COLO829 (cell line): ENCODE measurements at regions not wholly inside any gene's neighbourhood (a gene's known extent, or its start where the extent isn't known, plus 50 kb on each side); places are given as distances from the start of the nearest gene placed in this dataset.

Source experiments
- DNase-seq: peaks from one replicate; pipeline ENCODE4 v3.0.0; 2012; ENCODE audit warnings: low spot score

GRCh38 chr7:49255054-49255453 lies 330.7 kb downstream of the CDC14C start:
- DNase-seq: no peak

- DNase-seq: no peak
Observed at GRCh38 chr7:49260538-49260937, 336.2 kb downstream of the CDC14C start.

- no peak for DNase-seq
Observed at GRCh38 chr7:49261928-49262327, 337.6 kb downstream of the CDC14C start.

- DNase-seq: no peak
Observed at GRCh38 chr7:49264530-49264929, 340.2 kb downstream of the CDC14C start.

GRCh38 chr7:49273897-49274296 lies 349.6 kb downstream of the CDC14C start:
- no peak for DNase-seq

- DNase-seq: no peak
Observed at GRCh38 chr7:49279891-49280290, 355.5 kb downstream of the CDC14C start.

- no peak for DNase-seq
Observed at GRCh38 chr7:49287653-49288052, 363.3 kb downstream of the CDC14C start.

- DNase-seq: no peak
Observed at GRCh38 chr7:49294611-49295010, 370.3 kb downstream of the CDC14C start.

GRCh38 chr7:49295146-49295545 lies 370.8 kb downstream of the CDC14C start:
- DNase-seq: no peak

GRCh38 chr7:49297958-49298357 lies 373.6 kb downstream of the CDC14C start:
- no peak for DNase-seq

GRCh38 chr7:49308787-49309186 lies 384.4 kb downstream of the CDC14C start:
- no peak for DNase-seq

- no peak for DNase-seq
Observed at GRCh38 chr7:49320083-49320482, 395.7 kb downstream of the CDC14C start.

- DNase-seq: no peak
Observed at GRCh38 chr7:49321843-49322242, 397.5 kb downstream of the CDC14C start.

- no peak for DNase-seq
Observed at GRCh38 chr7:49322476-49322875, 398.1 kb downstream of the CDC14C start.

- DNase-seq: no peak
Observed at GRCh38 chr7:49324040-49324439, 399.7 kb downstream of the CDC14C start.

GRCh38 chr7:49324707-49325106 lies 400.4 kb downstream of the CDC14C start:
- DNase-seq: no peak

- DNase-seq: no peak
Observed at GRCh38 chr7:49325571-49325970, 401.2 kb downstream of the CDC14C start.

GRCh38 chr7:49327155-49327554 lies 402.8 kb downstream of the CDC14C start:
- DNase-seq: no peak

GRCh38 chr7:49333180-49333881 lies 409.0 kb downstream of the CDC14C start:
- no peak for DNase-seq

- DNase-seq: no peak
Observed at GRCh38 chr7:49341849-49342248, 417.5 kb downstream of the CDC14C start.

GRCh38 chr7:49344556-49344955 lies 420.2 kb downstream of the CDC14C start:
- no peak for DNase-seq

GRCh38 chr7:49346195-49346899 lies 422.0 kb downstream of the CDC14C start:
- no peak for DNase-seq

- no peak for DNase-seq
Observed at GRCh38 chr7:49367072-49367471, 406.4 kb upstream of the VWC2 start.

GRCh38 chr7:49371771-49372170 lies 401.7 kb upstream of the VWC2 start:
- DNase-seq: no peak
